GM18505 (cell line): ENCODE measurements at regions not wholly inside any gene's neighbourhood (a gene's known extent, or its start where the extent isn't known, plus 50 kb on each side); places are given as distances from the start of the nearest gene placed in this dataset.
A peak's percentile ranks its signal among the peaks of the same experiment; 100 is the strongest.
"Not testable (repeated sequence)": the region's sequence is repeated elsewhere in the genome, so short reads cannot be mapped to it uniquely, and the experiment has no call there.

Source experiments
- ATAC-seq: cut with Tn5 transposase; IDR thresholded peaks from one replicate; pipeline ENCODE4 v1.9.1; 2021; ENCODE audit not compliant: unreplicated experiment
- POLR2A ChIP-seq: IDR thresholded peaks from 4 replicates; pipeline ENCODE4 v1.6.1; 2011; ENCODE audit warnings: borderline replicate concordance; ENCODE audit not compliant: insufficient read depth, insufficient read length; ENCODE audit errors: extremely low read depth

GRCh38 chr1:208965351-208965750, 618.2 kb upstream of the CAMK1G start:
- no peak for TF ChIP-seq POLR2A
- no peak for ATAC-seq

- ATAC-seq: no peak
- TF ChIP-seq POLR2A: no peak
Measured at GRCh38 chr1:208967334-208967733, 616.2 kb upstream of the CAMK1G start.

DNA sequence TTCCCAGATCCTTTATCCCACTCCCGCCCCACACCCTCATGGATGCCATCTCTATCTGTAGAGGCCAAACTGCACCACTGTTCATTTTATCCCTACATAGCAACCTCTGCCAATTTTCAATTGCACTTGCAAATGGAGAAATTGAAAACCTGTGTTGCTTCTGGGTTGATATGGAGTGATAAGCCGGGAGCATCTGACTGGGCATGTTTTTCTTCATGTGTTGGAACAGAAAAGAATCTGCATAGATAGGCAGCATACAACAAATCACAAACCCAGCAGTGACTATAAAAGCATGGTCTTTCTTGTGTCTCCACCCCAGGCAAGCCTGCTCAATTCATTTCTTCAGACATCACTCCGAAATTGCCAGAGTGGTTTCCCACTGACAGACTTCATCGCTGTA, 608.8 kb upstream of the CAMK1G start:
- no peak for TF ChIP-seq POLR2A
- no peak for ATAC-seq

DNA sequence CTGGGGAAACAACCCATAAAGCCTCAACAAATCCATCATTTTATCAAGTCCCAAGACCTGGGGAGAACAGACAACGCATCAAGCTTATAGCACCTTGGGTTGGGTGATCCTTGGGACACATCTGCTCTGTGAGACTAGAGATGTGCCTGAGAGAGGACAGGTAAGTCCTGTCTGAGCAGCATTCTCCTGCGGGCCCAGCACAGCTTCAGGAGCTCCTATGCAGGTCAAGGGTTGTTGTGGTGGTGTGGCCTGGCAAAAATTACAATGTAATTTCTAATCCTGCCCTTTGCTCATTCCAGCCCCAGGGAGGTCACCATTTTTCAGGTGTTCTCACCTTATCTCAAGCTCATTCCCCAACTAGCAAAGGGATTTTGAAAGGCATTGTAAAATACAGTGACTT, 608.1 kb upstream of the CAMK1G start:
- TF ChIP-seq POLR2A: no peak
- ATAC-seq: no peak

DNA sequence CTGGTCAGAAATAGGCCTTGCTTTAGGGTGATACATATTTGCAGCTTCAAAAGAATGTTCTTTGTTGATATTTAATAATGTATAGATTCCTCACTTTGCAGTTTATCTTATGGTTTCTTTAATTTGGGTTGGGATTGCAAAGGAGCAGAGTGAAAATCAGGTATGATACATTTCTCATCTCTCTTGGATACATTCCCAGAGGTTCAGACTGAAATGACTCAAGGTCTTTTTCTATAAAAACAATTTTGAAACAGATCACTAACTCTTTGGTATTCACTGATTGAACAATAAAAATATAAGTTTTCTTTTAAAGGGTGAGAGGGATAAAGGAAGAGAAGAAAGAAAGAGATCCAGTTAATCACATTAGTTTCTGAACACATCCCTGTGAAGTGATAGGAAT, 606.5 kb upstream of the CAMK1G start:
- TF ChIP-seq POLR2A: no peak
- ATAC-seq: no peak

DNA sequence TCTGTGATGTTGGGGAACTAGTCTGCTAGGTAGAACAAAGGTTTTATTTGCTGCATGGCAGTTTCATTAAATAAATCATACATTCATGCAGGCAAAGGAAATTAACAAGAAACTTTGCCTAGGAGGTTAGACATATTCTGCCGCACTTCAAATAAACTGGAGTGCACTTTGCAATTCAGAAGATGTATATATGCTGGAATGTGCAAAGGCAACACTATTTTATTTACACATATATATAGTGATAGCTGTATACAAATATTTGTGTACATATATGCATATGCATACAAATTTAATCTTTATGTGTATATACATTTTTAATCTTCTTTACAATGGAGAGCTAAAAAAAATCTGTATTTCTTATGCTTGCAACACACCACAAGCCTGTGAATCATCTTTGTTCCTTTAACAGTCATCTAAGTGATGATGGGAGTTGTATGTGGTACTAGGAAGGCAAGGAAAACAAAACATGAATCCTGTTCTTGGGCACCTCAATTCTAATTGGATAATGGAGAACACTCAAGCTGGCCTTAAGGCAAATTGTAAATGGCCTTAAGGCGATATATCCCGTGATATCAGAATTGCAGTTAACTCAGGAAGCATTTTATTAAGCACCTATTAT, 605.8 kb upstream of the CAMK1G start:
- no peak for ATAC-seq
- no peak for TF ChIP-seq POLR2A

- ATAC-seq: no peak
- no peak for TF ChIP-seq POLR2A
Measured at GRCh38 chr1:208979776-208980175, 603.7 kb upstream of the CAMK1G start.

DNA sequence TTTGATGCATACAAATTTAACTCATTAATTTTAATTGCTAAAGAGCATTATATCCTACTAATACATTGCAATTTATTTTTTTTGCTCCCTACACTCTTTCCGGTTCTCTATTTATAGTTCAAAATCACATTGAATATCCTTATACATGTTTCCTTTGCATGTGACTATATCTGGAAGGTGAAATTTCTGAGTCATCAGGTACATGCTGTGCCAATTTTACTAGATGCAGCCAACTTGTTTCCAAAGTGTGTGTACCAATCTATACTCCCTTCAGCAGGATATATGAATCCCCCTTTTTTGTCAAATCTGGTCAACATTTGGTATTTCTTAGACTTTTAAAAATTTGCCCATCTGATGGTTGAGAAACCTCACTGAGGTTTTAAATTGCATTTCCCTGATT, 602.9 kb upstream of the CAMK1G start:
- no peak for TF ChIP-seq POLR2A
- no peak for ATAC-seq

GRCh38 chr1:208985231-208985630, 598.3 kb upstream of the CAMK1G start:
- no peak for ATAC-seq
- TF ChIP-seq POLR2A: no peak

DNA sequence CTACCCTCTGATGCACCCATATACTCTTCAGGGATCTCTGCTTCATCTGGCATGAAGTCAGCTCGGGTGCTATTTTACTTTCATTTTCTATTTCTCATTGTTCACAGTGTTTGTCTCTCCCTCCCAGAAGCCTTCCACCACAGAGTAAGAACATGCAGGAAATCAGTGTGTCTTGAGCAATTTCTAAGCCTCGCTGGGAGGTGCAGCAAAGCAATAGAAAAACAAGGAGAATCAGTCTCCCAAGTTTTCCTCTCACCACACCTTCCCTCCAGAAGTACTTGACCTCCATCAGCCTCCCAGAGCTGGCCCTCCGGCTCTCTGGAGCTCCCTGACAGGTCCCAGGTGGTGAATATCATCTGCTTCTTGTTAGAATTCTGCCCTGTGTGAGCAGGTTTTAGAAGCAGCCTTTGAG, 594.7 kb upstream of the CAMK1G start:
- peak; percentile 28 for TF ChIP-seq POLR2A

GRCh38 chr1:208990456-208990855, 593.1 kb upstream of the CAMK1G start:
- TF ChIP-seq POLR2A: no peak
- no peak for ATAC-seq

More for the DNA sequence above, 594.7 kb upstream of the CAMK1G start:
- peak; percentile 98 for ATAC-seq

- ATAC-seq: not testable (repeated sequence)
Measured at GRCh38 chr1:208997053-208997452, 586.5 kb upstream of the CAMK1G start.

GRCh38 chr1:208997726-208998312, 585.7 kb upstream of the CAMK1G start:
- TF ChIP-seq POLR2A: no peak
- no peak for ATAC-seq

- ATAC-seq: no peak
- no peak for TF ChIP-seq POLR2A
Measured at GRCh38 chr1:209008586-209008985, 574.9 kb upstream of the CAMK1G start.
